Mucosa of rectum (tissue), 2 donors: ENCODE measurements at regions not wholly inside any gene's neighbourhood (a gene's known extent, or its start where the extent isn't known, plus 50 kb on each side); places are given as distances from the start of the nearest gene placed in this dataset.

Source experiments
- H3K27ac ChIP-seq, 2 donors: one replicate each; pipeline ENCODE4 v1.7.0; 2013; ENCODE audit warnings: inconsistent platforms in 2 of 2, low read depth in 2 of 2, low read length in 2 of 2
- H3K27me3 ChIP-seq, 2 donors: one replicate each; pipeline ENCODE4 v1.7.0; 2013; ENCODE audit warnings: low read length in 2 of 2; ENCODE audit not compliant: control insufficient read depth in 2 of 2, insufficient read depth in 2 of 2
- H3K36me3 ChIP-seq, 2 donors: one replicate each; pipeline ENCODE4 v1.7.0; 2013; ENCODE audit warnings: low read length in 2 of 2; ENCODE audit not compliant: control insufficient read depth in 2 of 2, insufficient read depth in 2 of 2
- H3K4me1 ChIP-seq, 2 donors: one replicate each; pipeline ENCODE4 v1.7.0; 2013; ENCODE audit warnings: low read length in 2 of 2, mild to moderate bottlenecking in 1 of 2; ENCODE audit not compliant: control insufficient read depth in 2 of 2, insufficient read depth in 2 of 2
- H3K4me3 ChIP-seq, 2 donors: one replicate each; pipeline ENCODE4 v1.7.0; 2013; ENCODE audit warnings: low read length in 2 of 2
- H3K9ac ChIP-seq, 2 donors: one replicate each; pipeline ENCODE4 v1.7.0; 2013; ENCODE audit warnings: low read length in 2 of 2, low read depth in 1 of 2, mild to moderate bottlenecking in 1 of 2
- H3K9me3 ChIP-seq, 2 donors: one replicate each; pipeline ENCODE4 v1.7.0; 2013; ENCODE audit warnings: low read length in 2 of 2; ENCODE audit not compliant: control insufficient read depth in 2 of 2
- donor health status: healthy.
- donor health status: Normal muscosa, but diverticular disease.

DNA sequence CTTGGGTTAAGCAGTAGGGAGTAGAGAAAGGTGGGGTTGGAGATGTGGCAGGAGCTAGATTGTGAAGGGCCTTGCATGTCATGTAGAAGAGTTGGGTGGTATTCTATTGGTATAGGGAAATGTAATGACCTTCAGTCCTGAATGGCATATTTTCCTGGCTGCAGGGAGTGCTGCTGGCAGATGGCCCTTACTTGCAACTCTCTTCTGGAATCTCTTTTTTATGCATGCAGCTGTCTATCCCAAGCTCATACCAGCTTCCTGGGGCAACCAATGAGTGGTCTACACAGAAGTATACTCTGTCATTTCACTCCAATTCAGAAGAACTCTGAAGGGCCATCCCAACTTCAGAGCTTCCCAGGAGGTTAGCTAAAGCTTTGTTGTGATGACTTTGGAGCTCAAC is 144.7 kb upstream of the ANKRD28 start:
- H3K9ac ChIP-seq, result no peak overlapping the region
- no peak overlapping the region for H3K27ac ChIP-seq
- no peak overlapping the region for H3K4me3 ChIP-seq
- H3K9me3 ChIP-seq, result no peaks in the 10 kb centered on the region
- H3K36me3 ChIP-seq, result no peaks in the 10 kb centered on the region
- H3K27me3 ChIP-seq, result no peaks in the 10 kb centered on the region
- H3K4me1 ChIP-seq, result no peaks in the 10 kb centered on the region

DNA sequence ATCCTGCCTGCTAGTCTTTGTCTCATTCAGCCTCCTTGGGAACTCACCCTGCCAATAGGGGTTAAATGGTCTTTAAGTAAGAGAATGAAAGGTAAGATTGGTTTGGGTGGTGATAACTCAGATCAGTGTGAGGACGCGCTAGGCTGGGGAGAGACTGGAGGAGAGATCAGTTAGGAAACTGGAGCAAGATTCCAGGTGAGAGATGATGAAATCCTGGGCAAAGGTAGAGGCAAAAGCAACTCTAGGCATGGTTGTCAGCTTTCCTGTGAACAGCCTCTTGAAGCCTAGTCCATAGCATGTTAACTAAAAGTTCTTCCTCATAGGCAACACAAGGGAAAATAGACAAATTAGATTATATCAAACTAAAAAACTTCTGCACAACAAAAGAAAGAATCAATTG is 145.2 kb upstream of the ANKRD28 start:
- H3K9me3 ChIP-seq, result no peaks in the 10 kb centered on the region
- H3K36me3 ChIP-seq, result no peaks in the 10 kb centered on the region
- no peaks in the 10 kb centered on the region for H3K27me3 ChIP-seq
- no peak overlapping the region for H3K4me3 ChIP-seq
- H3K27ac ChIP-seq, result no peak overlapping the region
- H3K9ac ChIP-seq, result no peak overlapping the region
- no peaks in the 10 kb centered on the region for H3K4me1 ChIP-seq

- Histone ChIP-seq H3K4me3 (no peak overlapping the region), H3K9me3 (no peaks in the 10 kb centered on the region), H3K27ac (no peak overlapping the region), H3K9ac (no peak overlapping the region), H3K36me3 (no peaks in the 10 kb centered on the region), H3K27me3 (no peaks in the 10 kb centered on the region), H3K4me1 (no peaks in the 10 kb centered on the region)
Measured at GRCh38 chr3:15948388-15948787, 150.6 kb upstream of the ANKRD28 start.

DNA sequence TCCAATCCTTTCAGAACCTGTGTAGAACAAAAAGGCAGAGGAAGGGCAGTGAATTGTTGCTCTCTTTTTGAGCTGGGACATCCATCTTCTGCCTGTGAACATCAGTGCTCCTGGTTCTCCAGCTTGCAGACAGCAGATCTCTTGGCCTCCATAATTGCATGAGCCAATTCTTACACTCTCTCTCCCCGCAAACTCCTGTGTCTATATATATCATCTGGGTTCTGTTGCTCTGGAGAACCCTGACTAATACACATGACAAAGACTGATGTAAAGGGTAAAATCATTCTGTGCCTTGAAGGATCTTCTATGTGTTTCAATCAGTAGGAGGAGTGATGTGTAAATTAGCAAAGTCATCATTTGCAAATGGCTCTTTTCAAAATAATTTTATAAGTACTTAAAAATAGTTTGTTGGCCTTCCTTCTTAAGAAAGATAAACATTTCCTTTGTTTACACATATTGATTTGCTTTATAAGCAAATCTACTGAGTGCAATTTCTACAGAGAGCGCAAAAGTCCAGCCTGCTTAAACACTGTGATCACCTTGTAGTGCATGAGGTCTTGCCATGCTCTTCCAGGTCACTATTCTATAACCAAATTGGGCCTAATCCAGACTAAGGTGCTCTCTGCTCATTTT is 154.9 kb upstream of the ANKRD28 start:
- Histone ChIP-seq H3K27ac (no peak overlapping the region), H3K4me3 (no peak overlapping the region), H3K36me3 (no peaks in the 10 kb centered on the region), H3K9ac (no peak overlapping the region), H3K27me3 (no peaks in the 10 kb centered on the region), H3K4me1 (no peaks in the 10 kb centered on the region), H3K9me3 (no peaks in the 10 kb centered on the region)

- no peak overlapping the region for H3K4me3 ChIP-seq
- no peak overlapping the region for H3K27ac ChIP-seq
- no peaks in the 10 kb centered on the region for H3K9me3 ChIP-seq
- no peaks in the 10 kb centered on the region for H3K4me1 ChIP-seq
- H3K9ac ChIP-seq, result no peak overlapping the region
- no peaks in the 10 kb centered on the region for H3K36me3 ChIP-seq
- no peaks in the 10 kb centered on the region for H3K27me3 ChIP-seq
Measured at GRCh38 chr3:15953841-15954240, 156.1 kb upstream of the ANKRD28 start.

DNA sequence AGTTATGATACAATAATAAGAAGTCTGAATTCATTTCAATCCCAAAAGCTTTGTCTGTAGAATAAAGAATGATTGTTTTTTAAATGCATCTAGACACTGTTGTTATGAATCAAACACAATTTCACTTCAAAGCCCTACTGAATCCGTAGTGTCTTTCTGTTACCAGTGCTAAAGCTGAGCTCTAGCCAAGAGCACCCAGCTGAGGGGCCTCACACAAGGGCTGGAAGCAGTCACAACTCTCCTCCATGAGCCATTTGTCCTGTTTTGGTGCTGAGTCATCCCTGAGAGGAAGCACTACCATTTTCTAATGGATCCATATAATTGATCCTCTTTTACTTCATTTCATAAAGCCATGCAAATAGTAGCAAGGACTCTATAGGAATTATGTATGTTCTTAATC is 158.2 kb upstream of the ANKRD28 start:
- Histone ChIP-seq H3K4me3 (no peak overlapping the region), H3K4me1 (no peaks in the 10 kb centered on the region), H3K9me3 (no peaks in the 10 kb centered on the region), H3K27me3 (no peaks in the 10 kb centered on the region), H3K27ac (no peak overlapping the region), H3K36me3 (no peaks in the 10 kb centered on the region), H3K9ac (no peak overlapping the region)

GRCh38 chr3:15958692-15959433 is 161.1 kb upstream of the ANKRD28 start:
- no peaks in the 10 kb centered on the region for H3K27me3 ChIP-seq
- no peak overlapping the region for H3K9ac ChIP-seq
- H3K4me3 ChIP-seq, result no peak overlapping the region
- no peaks in the 10 kb centered on the region for H3K36me3 ChIP-seq
- H3K4me1 ChIP-seq, result no peaks in the 10 kb centered on the region
- no peaks in the 10 kb centered on the region for H3K9me3 ChIP-seq
- no peak overlapping the region for H3K27ac ChIP-seq

DNA sequence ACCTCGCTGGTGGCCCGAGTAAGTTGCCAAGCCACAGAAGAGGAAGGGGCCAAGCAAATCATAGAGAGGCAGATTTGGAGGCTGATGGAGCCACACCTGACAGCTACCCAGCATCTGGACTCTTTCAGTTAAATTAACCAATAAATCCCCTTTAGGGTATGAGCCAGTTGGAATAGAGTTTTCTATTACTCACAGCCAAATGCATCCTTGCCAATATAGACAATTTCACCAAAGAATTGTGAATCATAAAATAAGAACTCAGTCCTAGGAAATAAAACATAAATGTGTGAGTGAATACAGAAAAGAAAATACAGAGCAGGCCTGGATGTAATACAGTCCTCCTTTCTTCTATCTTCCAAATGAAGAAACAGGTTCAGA is 161.6 kb upstream of the ANKRD28 start:
- Histone ChIP-seq H3K9ac (no peak overlapping the region), H3K4me1 (no peaks in the 10 kb centered on the region), H3K4me3 (no peak overlapping the region), H3K36me3 (no peaks in the 10 kb centered on the region), H3K27me3 (no peaks in the 10 kb centered on the region), H3K27ac (no peak overlapping the region), H3K9me3 (no peaks in the 10 kb centered on the region)

DNA sequence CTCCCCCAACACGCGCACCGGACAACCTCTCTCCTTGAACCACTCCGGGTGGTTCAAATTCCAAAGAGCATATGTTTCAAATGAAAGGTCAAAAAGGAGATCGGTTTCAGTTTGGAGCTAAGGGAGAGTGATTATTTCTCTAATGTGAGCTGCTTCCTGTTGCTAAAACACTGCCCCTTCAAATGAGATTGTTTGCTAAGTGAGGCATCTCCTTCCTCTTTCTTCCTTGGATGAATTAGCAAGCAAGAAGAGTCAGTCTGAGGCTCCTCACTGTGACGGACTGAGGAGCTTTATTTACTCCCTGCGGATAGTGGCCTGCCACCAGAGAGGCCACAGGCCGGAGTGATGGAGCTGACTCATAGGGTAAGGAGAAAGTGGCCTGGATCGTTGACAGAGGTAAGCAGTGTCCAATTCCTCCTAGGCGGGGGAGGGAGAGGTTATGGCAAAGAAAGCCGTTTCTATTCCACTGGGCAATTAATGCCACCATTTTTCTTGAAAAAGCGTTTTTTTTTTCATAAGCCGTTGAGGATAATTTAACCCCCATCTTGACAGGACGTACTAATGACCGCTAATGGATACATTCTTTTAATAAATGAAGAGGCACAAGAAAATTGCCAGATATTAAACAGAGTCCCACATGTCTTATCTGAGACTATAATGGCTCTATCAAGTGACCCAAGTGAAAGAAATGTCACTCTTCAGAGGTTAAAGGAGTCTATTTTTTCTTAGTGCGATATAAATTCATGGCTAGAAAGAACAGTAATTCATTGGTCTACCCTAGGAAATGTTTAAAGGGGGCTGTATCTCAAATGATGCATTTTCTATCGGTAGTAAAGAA is 167.0 kb upstream of the ANKRD28 start:
- no peak overlapping the region for H3K27ac ChIP-seq

GRCh38 chr3:15967577-15967976 is 169.8 kb upstream of the ANKRD28 start:
- no peak overlapping the region for H3K9ac ChIP-seq
- H3K27ac ChIP-seq, result no peak overlapping the region
- no peaks in the 10 kb centered on the region for H3K36me3 ChIP-seq
- H3K27me3 ChIP-seq, result no peaks in the 10 kb centered on the region
- no peak overlapping the region for H3K4me3 ChIP-seq
- H3K9me3 ChIP-seq, result no peaks in the 10 kb centered on the region
- H3K4me1 ChIP-seq, result no peaks in the 10 kb centered on the region

More for the DNA sequence above, 167.0 kb upstream of the ANKRD28 start:
- Histone ChIP-seq H3K4me1 (no peaks in the 10 kb centered on the region), H3K27me3 (no peaks in the 10 kb centered on the region), H3K9ac (no peak overlapping the region), H3K4me3 (no peak overlapping the region), H3K36me3 (no peaks in the 10 kb centered on the region), H3K9me3 (no peaks in the 10 kb centered on the region)
